ENCODE measurements at regions not wholly inside any gene's neighbourhood (a gene's known extent, or its start where the extent isn't known, plus 50 kb on each side); places are given as distances from the start of the nearest gene placed in this dataset.

DNA sequence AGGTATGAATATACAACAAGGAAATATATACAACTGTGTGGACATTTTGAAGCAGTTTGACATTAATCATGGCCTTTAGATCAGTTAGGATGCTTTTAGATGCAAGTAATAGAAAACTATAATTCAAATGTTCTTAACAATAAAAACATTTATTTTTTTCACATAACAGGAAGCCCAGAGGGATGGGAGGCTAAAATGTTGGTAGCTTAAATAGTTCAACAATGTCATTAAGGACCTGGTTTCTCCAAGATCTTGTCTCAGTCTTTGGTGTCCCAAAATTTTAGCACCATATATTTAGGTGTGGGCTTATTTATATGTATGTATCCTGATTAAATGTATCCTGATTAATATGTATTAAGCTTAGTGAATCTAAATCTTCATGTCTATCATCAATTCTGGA, 292.4 kb downstream of the NUAK1 start:
- DNase-seq (ENCODE audit: low spot score): no peak

DNA sequence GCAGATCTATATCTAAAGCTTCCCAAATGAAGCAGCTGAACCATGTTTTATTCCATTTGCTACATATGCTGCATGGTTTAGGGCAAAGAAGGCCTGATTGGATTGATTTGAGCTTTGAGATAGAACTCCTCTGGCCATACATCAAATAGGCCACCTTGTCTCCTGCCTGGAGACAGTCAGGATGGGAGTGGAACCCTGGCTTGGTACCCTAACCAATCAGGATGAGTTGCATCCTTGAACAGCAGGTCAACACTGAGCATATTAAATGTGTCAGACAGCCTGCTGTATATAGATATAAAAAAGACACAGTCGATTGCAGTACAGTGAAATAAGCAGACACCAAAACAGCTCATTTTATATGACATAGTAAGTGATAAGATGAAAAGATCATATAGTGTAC, 291.7 kb downstream of the NUAK1 start:
- DNase-seq (ENCODE audit: low spot score): no peak

DNA sequence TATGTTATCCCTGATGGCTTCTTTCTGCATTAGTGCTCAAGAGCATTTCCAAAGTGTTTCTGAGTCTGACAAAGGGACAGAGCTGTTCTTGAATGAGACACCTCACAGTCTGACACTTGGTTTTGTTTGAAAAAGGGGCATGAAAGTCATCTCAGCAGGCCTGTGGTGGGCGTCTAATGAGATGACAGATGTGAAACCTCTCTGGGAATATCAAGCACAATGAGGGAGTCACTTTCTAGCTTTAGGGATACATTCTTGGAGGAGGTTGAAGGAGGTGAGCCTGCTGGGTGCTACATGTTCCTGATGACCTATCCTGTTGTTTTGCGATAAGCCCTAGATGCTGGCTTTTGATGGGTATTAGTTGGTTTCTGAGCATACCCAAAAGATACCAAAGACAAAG, 290.5 kb downstream of the NUAK1 start:
- no peak for DNase-seq (ENCODE audit: low spot score)

DNA sequence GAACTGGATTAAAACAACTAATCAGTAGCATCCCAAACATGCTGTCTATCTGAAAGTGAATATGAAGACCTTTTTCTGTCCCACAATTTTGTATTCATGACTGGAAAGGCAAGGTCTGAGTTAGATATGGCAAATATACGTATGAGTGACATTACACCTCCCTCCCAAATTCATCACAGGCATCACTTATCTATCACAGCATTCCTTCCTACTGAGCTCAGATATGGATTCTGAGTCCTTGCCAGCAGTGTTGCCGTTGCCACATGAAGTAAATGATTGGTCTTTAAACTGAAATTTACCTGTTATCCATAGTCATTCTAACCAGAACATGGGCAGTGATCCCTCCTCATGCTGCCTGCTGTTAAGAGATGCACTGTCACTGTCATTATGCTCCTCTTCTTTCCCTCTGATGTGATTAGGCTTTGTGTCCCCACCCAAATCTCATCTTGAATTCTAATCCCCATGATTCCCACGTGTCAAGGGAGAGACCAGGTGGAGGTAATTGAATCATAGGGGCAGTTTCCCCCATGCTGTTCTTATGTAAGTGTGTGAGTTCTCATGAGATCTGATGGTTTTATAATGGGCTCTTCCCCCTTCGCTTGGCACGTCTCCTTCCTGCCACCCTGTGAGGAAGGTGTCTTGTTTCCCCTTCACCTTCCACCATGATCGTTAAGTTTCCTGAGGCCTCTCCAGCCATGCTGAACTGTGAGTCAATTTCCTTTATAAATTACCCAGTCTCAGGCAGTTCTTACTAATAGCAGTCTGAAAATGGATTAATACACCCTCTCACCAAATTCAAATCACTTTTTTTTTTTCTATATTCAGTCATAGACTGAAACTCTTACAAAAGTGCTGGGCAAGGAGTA, 288.4 kb downstream of the NUAK1 start:
- DNase-seq (ENCODE audit: low spot score): no peak

DNA sequence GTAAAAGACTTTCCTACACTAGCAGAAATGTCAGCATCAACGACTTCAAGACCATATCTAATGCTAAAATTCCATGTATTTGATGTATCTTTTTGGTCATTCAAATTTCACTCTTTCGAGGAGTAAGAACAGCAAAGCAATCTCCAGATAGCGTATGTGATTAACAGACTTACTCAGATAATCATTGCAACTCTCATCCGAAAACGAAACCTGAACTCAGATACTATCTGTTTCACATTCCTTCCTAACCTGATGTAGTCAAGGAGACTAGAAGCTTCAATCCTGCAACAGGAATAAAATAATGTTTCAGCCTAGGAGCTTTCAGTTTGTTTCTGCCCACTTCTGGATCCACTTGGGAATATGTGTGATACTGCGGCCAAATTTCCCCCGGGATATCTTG, 286.3 kb downstream of the NUAK1 start:
- no peak for DNase-seq (ENCODE audit: low spot score)

DNA sequence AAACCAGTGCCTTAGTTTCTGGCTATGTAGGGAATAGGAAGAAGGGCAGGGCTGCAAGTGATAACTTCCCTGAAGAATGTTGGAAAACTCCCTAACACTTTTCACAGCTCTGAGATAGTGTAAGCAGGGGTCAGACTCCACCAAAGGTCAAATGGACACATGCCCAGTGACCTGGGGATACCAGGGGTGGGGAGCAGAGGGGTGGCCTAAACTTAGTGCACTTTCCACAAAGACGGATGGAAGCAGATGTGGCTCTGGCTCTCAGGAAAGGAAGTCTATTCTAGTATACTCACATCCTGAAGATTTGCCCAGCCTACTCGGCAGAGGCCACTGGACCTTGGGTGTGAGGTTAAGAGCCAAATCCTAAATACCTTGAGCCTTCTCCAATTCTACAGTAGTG, 285.8 kb downstream of the NUAK1 start:
- DNase-seq (ENCODE audit: low spot score): no peak

DNA sequence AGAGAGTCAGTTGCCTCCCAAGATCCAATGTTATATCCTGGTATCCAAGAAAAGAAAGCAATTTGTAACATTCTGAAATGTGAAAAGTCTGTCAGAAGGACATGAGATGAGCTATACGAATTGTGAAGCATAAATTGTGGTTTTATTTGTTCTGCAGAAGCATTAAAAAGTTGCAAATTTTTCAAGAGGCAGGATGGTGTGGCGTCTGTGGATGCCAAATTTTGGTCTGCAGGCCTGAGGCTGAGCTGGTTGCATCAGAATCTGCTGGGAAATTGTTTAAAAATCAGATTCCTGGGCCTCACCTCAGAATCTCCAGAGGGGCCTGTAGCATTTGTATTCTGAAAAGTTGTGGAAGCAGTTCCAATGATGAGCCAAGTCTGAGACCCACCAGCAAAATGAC, 284.7 kb downstream of the NUAK1 start:
- no peak for DNase-seq (ENCODE audit: low spot score)

DNA sequence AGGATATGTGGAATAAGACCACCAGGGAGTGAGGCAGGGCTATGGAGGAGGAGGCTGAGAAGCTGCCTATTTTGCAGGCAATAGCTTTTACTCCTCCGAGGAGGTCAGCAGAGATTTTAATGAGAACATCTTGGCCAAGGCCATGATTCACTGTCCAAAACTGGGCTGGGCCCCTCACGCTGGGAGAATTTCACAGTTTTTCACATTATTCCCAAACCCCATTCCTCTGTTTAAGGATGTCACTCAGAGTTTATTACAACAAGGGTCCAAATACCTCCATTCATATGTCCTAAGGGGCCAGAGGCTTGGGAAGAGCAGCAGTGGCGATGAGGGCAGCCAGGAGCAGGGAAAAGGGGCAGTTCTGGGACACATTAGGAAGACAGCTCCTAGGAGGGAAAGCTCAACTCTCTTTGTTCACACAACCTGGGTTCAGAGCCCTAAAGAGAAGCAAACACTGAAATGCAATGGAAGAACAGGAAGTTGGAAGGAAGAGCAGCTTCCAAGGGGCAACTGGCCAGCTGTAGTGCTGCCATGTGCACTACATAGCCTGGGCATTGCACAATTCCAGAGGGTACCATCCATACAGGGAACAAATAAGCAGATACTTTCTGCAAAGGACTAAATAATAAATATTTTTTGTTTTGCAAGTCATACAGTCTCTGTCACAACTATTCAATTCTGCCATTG, 283.2 kb downstream of the NUAK1 start:
- no peak for DNase-seq (ENCODE audit: low spot score)

DNA sequence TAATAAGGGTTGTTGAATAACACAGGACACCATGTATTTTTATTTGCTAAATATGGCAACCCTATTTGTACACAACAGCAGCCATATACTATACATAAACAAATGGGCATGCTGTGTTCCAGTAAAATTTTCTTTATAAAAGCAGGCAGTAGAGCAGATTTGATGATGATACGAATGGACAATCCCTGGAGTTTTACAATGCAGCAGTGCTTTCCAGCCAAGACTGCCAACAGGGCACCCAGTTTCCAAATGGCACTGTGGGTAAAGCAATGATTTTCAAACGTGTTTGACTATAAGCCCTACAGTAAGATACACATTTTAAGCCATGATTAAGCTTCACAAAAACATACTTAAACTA, 282.7 kb downstream of the NUAK1 start:
- no peak for DNase-seq (ENCODE audit: low spot score)

DNA sequence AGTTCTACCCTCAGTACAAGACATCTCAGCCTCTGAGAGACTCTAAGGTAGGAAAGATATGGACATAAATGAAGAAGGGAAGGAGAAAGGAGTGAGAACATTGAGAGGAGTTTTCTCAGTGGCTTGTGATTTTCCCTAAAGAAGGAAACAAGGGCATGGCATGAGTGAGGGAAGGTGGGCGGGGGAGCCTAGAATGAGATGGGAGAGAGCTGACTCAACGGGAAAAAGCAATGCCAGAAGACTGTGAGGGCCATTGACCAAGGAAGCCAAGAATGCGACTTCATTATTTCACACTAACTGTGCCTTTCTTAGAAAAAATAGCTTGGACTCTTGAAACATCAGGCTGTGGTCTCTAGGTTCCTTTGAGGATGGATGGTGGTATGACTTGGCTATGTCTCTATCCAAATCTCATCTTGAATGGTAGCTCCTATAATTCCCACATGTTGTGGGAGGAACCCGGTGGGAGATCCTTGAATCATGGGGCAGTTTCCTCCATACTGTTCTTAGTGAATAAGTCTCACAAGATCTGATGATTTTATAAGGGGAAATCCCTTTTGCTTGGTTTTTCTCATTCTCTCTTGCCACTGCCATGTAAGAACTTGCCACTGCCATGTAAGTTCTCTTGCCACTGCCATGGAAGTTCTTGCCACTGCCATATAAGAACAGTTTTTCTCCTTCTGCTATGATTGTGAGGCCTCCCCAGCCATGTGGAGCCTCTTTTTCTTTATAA, 279.6 kb downstream of the NUAK1 start:
- no peak for DNase-seq (ENCODE audit: low spot score)

DNA sequence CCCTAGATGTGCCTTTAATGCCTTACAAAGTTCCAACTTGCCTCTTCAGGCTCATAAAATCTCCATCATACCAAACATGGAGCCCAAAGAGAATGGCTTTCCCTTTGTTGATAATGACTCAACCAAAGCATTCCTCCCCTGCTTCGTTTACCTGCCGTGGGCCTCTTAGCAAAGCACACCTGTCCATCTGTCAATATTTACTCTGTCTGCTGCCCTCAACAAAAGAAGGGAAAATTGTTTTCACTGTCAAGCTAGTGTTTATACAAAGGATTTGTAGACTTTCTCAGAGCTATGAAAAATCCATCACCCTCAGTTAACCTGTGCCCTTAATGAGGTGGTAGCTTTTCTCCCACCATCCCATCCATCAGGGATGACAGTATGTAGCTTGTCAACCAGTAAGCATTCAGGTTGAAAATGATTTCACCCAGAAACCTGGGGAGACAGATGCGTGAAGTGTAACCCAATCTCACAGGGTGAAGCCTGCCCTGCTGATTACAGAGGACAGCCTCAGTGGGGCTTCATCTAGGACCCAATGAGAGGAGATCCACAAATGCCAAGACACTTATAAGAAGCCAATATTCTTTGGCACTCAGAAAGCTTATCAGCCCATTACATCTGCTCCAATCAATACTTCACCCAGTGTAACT, 278.1 kb downstream of the NUAK1 start:
- no peak for DNase-seq (ENCODE audit: low spot score)

DNA sequence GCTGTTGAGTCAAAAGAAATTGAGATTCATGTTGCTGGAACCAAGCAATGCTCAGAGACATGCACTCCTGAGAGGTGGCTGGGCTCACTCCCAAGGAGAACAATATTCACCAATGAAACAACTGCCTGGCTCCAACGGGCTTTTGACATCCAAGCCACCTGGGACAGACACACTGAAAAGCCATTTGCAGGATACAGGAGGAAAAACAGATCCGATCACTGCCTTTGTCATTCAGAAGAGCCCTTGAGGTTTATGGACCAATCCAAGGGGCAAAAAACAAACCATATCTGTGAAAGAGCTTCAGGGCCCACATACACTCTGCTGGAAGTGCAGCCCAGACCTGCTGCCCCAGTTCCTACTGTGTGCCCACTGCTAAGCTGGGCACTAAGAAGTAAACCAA, 277.5 kb downstream of the NUAK1 start:
- DNase-seq (ENCODE audit: low spot score): no peak

DNA sequence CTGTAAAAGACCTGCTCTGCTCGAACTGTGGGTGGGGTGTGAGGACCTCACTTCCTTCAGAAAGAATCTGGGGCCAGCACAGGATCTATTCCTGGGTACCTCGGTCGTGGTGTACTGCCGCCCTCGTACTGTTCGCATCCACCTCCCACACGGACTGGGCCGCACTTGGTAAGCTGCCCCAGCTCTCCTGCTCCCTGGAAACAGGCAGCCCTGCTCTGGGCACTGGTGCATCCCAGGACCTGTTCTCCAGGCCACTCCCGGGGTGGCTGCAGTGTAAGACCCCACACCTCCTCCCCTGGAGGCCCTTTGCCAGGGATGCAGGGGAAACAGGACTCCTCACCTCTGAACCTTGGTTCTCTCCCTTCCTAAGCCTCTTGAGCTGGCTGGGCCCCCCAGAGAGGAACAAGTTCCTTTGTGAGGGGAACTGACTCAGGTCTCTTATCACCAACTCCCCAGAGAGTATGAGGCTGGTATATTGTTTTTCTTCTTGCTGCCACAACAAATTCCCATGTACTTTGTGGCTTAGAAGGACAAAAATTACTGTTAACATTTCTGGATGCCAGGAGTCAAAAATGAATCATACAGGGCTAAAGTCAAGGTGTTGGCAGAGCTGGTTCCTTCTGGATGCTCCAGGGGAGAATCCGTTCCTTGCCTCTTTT, 276.5 kb downstream of the NUAK1 start:
- DNase-seq (ENCODE audit: low spot score): no peak

DNA sequence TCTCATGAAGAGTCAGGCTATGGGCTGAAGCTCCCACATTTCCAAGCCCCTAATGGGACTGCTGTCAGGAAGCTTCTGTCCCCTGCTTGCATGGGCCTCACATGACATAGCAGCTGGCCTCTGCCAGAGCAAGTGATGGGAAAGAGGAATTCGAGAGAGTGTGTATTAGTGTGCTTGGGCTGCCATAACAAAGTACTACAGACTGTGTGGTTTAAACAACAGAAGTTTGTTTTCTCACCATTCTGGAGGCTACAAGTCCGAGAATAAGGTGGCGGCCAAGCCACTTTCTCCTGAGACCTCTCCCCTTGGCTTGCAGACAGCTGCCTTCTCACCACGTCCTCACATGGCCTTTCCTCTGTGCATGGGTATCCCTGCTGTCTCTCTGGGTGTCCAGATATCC, 274.4 kb downstream of the NUAK1 start:
- no peak for DNase-seq (ENCODE audit: low spot score)

DNA sequence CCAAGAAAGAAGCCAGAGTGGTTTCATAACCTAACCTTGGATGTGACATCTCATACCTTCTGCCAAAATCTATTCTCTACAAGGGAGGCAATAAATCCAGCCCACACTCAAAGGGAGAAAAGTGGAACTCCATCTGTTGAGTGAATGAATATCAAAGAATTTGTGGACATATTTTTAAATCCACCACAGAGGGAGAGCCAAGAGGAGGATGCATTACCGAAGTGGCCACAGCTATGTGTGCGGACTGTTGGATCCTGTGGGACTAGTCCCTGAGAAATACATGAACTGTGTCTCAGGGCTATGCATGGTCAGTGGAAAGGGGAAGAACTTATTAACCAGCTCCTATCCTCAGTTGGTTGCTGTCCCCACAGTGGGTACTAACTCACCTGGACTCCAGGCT, 273.9 kb downstream of the NUAK1 start:
- no peak for DNase-seq (ENCODE audit: low spot score)

DNA sequence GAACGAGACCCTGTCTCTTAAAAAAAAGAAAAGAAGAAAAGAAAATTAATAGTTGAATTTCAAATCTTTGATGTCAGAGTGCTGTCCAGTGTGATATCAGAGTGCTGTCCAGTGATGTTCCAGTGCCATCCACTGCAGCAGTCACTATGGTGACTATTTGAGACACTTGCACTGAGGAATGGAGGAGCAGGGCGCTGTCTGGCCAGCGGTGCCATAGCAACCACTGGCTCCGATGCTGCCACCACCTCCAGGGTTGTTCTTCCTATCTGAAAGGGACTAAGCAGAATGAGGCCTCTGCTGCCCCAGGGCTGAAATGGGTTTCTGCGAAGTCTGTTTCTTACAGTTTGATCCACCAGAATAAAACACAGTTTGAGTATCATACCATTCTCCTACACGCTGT, 272.9 kb downstream of the NUAK1 start:
- no peak for DNase-seq (ENCODE audit: low spot score)

DNA sequence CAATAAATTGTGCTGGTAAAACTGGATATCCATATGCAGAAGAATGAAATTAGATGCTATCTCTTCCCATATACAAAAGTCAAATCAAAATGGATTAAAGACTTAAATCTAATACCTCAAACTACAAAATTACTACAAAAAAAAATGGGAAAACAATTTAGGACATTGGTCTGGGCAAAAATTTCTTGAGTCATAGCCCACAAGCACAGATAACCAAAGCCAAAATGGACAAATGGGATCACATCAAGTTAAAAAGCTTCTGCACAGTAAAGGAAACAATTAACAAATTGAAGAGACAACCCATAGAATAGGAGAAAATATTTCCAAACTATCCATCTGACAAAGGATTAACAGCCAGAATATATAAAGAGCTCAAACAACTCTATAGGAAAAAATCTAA, 264.6 kb downstream of the NUAK1 start:
- no peak for DNase-seq (ENCODE audit: low spot score)

DNA sequence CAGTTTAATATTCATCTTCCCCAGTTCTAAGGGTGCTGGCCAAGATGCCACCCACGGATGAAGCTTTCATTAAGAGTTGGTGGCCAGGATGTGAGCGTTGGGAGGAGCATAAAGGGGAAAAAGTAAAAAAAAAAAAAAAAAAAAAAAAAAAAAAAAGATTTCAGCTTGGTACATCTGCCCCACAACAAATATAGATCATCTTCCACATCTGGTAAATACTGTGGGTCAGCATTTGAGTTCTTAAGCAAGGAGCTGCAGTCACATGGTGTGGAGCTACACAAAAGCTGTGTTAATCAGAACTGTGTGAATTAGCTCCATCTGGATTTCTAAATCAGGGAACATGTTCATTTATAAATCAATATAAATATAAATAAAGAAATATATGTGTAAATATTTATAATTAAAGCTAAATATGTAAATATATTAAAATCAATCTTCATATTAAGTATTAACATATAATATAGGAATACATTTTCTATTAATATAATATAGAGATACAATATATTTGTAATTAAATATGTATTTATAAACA, 262.3 kb downstream of the NUAK1 start:
- DNase-seq (ENCODE audit: low spot score): no peak

DNA sequence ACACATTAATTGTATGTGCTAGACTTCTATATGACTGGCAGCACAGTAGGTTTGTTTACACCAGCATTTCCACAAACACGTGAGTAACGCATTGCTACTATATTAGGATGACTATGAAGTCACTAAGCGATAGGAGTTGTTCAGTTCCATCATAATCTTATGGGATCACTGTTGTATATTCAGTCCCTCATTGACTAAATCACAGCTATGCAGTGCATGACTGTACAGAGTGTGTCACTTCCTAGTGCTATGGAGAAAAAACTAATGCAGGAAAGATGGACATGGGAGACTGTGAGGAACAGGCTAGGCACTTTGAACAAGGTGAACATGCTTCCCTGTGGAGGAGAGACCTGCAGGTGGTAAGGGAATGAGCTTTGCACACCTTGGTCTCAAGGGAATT, 259.8 kb downstream of the NUAK1 start:
- no peak for DNase-seq (ENCODE audit: low spot score)

DNA sequence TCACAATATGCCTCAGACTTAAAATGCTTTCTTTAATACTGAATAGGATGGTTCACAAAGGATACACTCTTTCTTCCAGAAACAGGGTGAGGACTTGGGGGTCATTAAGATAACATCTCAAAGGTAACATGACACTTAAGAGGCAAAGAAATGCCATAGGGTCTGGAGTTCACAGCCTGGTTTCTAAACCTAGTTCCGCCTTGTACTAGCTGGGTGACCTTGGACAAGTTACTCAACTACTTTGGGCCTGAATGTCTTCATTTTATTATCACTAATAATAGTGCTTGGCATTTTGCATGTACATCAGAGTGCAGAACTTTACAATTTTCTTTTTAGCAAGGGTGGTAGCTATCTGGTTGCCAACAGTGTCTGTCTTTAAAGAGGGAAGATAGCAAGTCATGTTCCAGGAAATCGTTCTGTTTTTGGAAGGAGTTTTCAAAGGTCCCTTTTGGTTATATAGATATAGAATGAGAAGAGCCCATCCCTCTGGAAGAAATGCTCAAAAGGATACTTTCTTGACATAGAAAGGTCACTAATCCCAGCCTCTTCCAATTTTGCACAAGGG, 257.8 kb downstream of the NUAK1 start:
- no peak for DNase-seq (ENCODE audit: low spot score)

DNA sequence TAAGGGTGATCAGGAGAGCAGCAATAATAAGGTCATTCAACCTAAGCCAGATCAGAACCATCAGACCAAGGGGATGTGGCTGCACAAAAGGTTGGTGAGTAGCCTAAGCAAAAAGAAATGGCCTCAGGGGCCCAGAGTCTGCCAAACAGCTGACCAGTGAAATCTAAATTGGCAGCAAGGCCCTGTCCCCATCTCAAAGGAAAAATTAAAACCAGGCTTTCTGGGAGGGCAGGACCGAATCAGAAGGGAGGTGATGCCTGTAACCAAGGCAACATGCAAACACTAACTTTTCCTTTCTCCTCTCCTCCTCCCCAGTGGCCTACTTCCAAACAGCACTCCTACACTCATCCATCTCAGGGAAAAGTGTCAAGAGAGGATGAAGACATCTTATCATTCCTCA, 256.4 kb downstream of the NUAK1 start:
- peak; percentile 75 for DNase-seq (ENCODE audit: low spot score)

DNA sequence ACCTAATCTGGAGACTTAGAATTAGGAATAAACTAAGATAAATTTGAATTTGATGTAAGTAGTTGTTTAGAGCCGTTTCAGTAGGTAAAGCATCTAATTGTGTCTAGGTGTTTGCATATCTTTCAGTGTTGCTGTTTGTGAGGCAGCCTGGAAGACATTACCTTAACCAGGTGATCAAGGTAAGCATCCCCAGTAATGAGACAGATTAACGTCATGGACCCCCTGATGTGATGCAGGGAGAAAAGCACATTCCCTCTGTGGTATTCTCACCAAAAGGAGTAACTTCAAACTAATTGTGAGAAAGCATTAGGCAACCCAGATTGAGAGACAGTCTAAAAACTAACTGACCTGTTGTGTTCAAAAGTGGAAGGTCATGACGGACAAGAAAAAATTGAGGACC, 251.6 kb downstream of the NUAK1 start:
- DNase-seq (ENCODE audit: low spot score): no peak
